ENCODE measurements at regions not wholly inside any gene's neighbourhood (a gene's known extent, or its start where the extent isn't known, plus 50 kb on each side); places are given as distances from the start of the nearest gene placed in this dataset.

DNA sequence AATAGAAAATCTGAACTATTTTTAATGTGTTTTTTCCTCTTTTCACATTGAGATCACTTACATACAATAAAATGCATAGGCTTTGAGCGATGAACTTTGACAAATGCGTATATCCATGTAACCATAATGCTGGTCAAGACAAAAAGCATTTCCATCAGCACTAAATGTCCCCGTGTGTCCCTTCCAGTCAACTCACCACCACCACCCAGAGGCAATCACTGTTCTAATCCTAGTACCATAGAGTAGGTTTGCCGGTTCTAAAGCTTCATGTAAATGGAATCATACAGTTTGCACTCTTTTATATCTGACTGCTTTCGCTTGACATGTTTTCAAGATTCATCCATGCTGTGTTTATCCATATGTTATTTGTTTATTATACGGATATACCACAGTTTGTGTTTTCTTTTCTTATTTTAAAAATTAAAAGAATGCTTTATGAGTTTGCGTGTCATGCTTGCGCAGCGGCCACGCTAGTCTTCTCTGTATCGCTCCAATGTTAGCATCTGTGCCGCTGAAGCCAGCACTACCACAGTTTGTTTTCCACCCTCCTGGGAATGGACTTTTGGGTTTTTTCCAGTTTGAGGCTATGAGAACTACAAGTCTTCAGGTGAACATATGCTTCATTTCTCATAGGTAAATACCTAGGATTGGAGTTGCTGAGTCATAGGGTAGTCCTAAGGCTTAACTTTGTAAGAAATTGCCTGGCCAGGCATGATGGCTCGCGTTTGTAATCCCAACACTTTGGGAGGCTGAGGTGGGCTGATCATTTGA lies 197.5 kb upstream of the CHAC2 start:
- no peak for TF ChIP-seq POLR2A (IDR thresholded peaks at IDR 0.05; ENCODE audit: low read depth, low read length)
- TF ChIP-seq, protein P1, sequence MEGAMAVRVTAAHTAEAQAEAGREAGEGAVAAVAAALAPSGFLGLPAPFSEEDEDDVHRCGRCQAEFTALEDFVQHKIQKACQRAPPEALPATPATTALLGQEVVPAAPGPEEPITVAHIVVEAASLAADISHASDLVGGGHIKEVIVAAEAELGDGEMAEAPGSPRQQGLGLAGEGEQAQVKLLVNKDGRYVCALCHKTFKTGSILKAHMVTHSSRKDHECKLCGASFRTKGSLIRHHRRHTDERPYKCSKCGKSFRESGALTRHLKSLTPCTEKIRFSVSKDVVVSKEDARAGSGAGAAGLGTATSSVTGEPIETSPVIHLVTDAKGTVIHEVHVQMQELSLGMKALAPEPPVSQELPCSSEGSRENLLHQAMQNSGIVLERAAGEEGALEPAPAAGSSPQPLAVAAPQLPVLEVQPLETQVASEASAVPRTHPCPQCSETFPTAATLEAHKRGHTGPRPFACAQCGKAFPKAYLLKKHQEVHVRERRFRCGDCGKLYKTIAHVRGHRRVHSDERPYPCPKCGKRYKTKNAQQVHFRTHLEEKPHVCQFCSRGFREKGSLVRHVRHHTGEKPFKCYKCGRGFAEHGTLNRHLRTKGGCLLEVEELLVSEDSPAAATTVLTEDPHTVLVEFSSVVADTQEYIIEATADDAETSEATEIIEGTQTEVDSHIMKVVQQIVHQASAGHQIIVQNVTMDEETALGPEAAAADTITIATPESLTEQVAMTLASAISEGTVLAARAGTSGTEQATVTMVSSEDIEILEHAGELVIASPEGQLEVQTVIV (IDR thresholded peaks at IDR 0.05; ENCODE audit: borderline replicate concordance, partially characterized antibody), result no peak
- no peak for TF ChIP-seq POLR2AphosphoS5 (IDR thresholded peaks at IDR 0.05; ENCODE audit: low read length)
- no peak for TF ChIP-seq SMARCA5 (IDR thresholded peaks at IDR 0.05)
- TF ChIP-seq, protein P2, sequence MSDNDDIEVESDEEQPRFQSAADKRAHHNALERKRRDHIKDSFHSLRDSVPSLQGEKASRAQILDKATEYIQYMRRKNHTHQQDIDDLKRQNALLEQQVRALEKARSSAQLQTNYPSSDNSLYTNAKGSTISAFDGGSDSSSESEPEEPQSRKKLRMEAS (IDR thresholded peaks at IDR 0.05; ENCODE audit: low read depth, low read length), result no peak
- TF ChIP-seq EP300 (IDR thresholded peaks at IDR 0.05; ENCODE audit: borderline replicate concordance in 1 of 2, control insufficient read depth in 1 of 2, low read depth in 2 of 2, low read length in 2 of 2), result no peak
- TF ChIP-seq, protein P3, sequence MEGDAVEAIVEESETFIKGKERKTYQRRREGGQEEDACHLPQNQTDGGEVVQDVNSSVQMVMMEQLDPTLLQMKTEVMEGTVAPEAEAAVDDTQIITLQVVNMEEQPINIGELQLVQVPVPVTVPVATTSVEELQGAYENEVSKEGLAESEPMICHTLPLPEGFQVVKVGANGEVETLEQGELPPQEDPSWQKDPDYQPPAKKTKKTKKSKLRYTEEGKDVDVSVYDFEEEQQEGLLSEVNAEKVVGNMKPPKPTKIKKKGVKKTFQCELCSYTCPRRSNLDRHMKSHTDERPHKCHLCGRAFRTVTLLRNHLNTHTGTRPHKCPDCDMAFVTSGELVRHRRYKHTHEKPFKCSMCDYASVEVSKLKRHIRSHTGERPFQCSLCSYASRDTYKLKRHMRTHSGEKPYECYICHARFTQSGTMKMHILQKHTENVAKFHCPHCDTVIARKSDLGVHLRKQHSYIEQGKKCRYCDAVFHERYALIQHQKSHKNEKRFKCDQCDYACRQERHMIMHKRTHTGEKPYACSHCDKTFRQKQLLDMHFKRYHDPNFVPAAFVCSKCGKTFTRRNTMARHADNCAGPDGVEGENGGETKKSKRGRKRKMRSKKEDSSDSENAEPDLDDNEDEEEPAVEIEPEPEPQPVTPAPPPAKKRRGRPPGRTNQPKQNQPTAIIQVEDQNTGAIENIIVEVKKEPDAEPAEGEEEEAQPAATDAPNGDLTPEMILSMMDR (IDR thresholded peaks at IDR 0.05 in 2 of 3, conservative IDR thresholded peaks at IDR 0.05 in 1 of 3; ENCODE audit: control insufficient read depth in 2 of 3, extremely low read depth in 1 of 3, insufficient read depth in 1 of 3, low read depth in 3 of 3, low read length in 3 of 3), result no peak; a peak in 1 of 6 replicates
- no peak for TF ChIP-seq YY1 (IDR thresholded peaks at IDR 0.05; ENCODE audit: low read depth, low read length)
- TF ChIP-seq, protein P4, sequence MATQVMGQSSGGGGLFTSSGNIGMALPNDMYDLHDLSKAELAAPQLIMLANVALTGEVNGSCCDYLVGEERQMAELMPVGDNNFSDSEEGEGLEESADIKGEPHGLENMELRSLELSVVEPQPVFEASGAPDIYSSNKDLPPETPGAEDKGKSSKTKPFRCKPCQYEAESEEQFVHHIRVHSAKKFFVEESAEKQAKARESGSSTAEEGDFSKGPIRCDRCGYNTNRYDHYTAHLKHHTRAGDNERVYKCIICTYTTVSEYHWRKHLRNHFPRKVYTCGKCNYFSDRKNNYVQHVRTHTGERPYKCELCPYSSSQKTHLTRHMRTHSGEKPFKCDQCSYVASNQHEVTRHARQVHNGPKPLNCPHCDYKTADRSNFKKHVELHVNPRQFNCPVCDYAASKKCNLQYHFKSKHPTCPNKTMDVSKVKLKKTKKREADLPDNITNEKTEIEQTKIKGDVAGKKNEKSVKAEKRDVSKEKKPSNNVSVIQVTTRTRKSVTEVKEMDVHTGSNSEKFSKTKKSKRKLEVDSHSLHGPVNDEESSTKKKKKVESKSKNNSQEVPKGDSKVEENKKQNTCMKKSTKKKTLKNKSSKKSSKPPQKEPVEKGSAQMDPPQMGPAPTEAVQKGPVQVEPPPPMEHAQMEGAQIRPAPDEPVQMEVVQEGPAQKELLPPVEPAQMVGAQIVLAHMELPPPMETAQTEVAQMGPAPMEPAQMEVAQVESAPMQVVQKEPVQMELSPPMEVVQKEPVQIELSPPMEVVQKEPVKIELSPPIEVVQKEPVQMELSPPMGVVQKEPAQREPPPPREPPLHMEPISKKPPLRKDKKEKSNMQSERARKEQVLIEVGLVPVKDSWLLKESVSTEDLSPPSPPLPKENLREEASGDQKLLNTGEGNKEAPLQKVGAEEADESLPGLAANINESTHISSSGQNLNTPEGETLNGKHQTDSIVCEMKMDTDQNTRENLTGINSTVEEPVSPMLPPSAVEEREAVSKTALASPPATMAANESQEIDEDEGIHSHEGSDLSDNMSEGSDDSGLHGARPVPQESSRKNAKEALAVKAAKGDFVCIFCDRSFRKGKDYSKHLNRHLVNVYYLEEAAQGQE (IDR thresholded peaks at IDR 0.05; ENCODE audit: low read depth, low read length), result no peak
- TF ChIP-seq STAT3 (IDR thresholded peaks at IDR 0.05; ENCODE audit: low read depth, low read length), result no peak
- TF ChIP-seq NR2C2 (IDR thresholded peaks at IDR 0.05; ENCODE audit: borderline replicate concordance, control insufficient read depth, insufficient read length, low read depth), result no peak
